Adrenal gland (tissue), 9 donors: ENCODE measurements at regions not wholly inside any gene's neighbourhood (a gene's known extent, or its start where the extent isn't known, plus 50 kb on each side); places are given as distances from the start of the nearest gene placed in this dataset.
"Not testable (repeated sequence)": the region's sequence is repeated elsewhere in the genome, so short reads cannot be mapped to it uniquely, and the experiment has no call there.

ENCODE experiments used
- DNase-seq, 7 donors: peaks; one replicate each; pipeline ENCODE4 v3.0.0-alpha.2; 2019 to 2020
- H3K27ac ChIP-seq, 5 donors: fragments of 200-600 bp; sonication (generic) in 4 of 5; 1 replicate in 3 of 5; 2 replicates in 2 of 5; pipeline versions ENCODE4 v1.5.1 to v1.8.0; 2016 to 2020; ENCODE audit warnings: mild to moderate bottlenecking in 1 of 5
- H3K27me3 ChIP-seq: fragments of 200-600 bp; 2 replicates; pipeline ENCODE4 v1.8.0; 2021
- H3K36me3 ChIP-seq, 2 donors: fragments of 200-600 bp; replicated peaks in 1 of 2; 1 replicate in 1 of 2; 2 replicates in 1 of 2; pipeline versions ENCODE4 v1.5.1 to v1.8.0; 2018 to 2022
- H3K4me1 ChIP-seq, 2 donors: fragments of 200-600 bp; replicated peaks in 1 of 2; 1 replicate in 1 of 2; 2 replicates in 1 of 2; pipeline versions ENCODE4 v1.5.1 to v1.8.0; 2018 to 2021
- H3K4me3 ChIP-seq, 4 donors: fragments of 200-600 bp; sonication (generic) in 3 of 4; one replicate each; pipeline ENCODE4 v1.5.1; 2016 to 2018
- H3K9me3 ChIP-seq, 3 donors: fragments of 200-600 bp; sonication (generic) in 1 of 3; replicated peaks in 1 of 3; 1 replicate in 2 of 3; 2 replicates in 1 of 3; pipeline versions ENCODE4 v1.5.1 to v1.8.0; 2016 to 2021
- CTCF ChIP-seq, 6 experiments: fragments of 450-650 bp in 4 of 6; fragments of 200-600 bp in 2 of 6; sonication (generic) in 1 of 6; IDR thresholded peaks; 1 replicate in 5 of 6; 2 replicates in 1 of 6; pipeline versions ENCODE4 v1.5.1 to v1.8.0; 2016 to 2021; ENCODE audit warnings: antibody characterized with exemption in 6 of 6, mild to moderate bottlenecking in 2 of 6, moderate library complexity in 1 of 6
- POLR2A ChIP-seq, 2 donors: fragments of 450-650 bp; IDR thresholded peaks; one replicate each; pipeline ENCODE4 v1.6.1; 2017; ENCODE audit warnings: antibody characterized with exemption in 2 of 2, mild to moderate bottlenecking in 2 of 2, moderate library complexity in 1 of 2
- WGBS, 4 donors: extraction: QIAGEN DNeasy Blood & Tissue Kit in 2 of 4; methylation state at CpG; one replicate each; pipeline versions ENCODE4 v1.1.5 to v1.1.7; 2013 to 2017; 5-methylcytosine and 5-hydroxymethylcytosine counted together
- intact Hi-C, 2 donors: fragments of 100-400 bp; cut with DNase I; formaldehyde crosslinking; loops; one replicate each; pipeline versions ENCODE4 v1.14.1 to v1.15.0; 2022 to 2023
- donor health status: healthy with polysubstance abuse.
- donor health status: Bipolar disorder and iron deficiency.
- donor health status: DM: yes; HTN: yes; CAD: no.
- donor health status: DM: no; HTN: no; CAD: no.
- donor health status: DM: no; HTN: no; CAD: no.

GRCh38 chr9:135402739-135403695 is 76.6 kb upstream of the PPP1R26 start:
- DNase-seq = no peak
- TF ChIP-seq CTCF (IDR thresholded peaks at IDR 0.05) (no peak), POLR2A (IDR thresholded peaks at IDR 0.05) (no peak)
- Histone ChIP-seq H3K27ac (no peak overlapping the region), H3K9me3 (no peaks in the 10 kb centered on the region), H3K4me3 (no peak overlapping the region), H3K4me1 (no peaks in the 10 kb centered on the region), H3K36me3 (no peaks in the 10 kb centered on the region), H3K27me3 (no peaks in the 10 kb centered on the region)
- intact Hi-C loops = no loop called here
- 67 to 75% (median 69%) methylated on average over 10 to 29 of the region's 29 CpGs for WGBS, 4 donors

GRCh38 chr9:135403733-135404450 is 75.7 kb upstream of the PPP1R26 start:
- Histone ChIP-seq H3K4me1 (no peaks in the 10 kb centered on the region), H3K4me3 (no peak overlapping the region), H3K27ac (no peak overlapping the region), H3K36me3 (no peaks in the 10 kb centered on the region), H3K9me3 (no peaks in the 10 kb centered on the region), H3K27me3 (no peaks in the 10 kb centered on the region)
- WGBS, 4 donors = 57 to 69% (median 63%) methylated on average over 6 to 11 of the region's 11 CpGs
- DNase-seq = no peak
- intact Hi-C loops = no loop called here
- TF ChIP-seq POLR2A (IDR thresholded peaks at IDR 0.05) = no peak
- TF ChIP-seq CTCF (IDR thresholded peaks at IDR 0.05) = no peak

- intact Hi-C loops = no loop called here
- TF ChIP-seq CTCF (IDR thresholded peaks at IDR 0.05) = no peak
- no peak for TF ChIP-seq POLR2A (IDR thresholded peaks at IDR 0.05)
Measured at GRCh38 chr9:135404451-135405144, 75.0 kb upstream of the PPP1R26 start.

GRCh38 chr9:135405145-135405464 is 74.5 kb upstream of the PPP1R26 start:
- H3K9me3 ChIP-seq, H3K27me3 ChIP-seq, H3K4me1 ChIP-seq, H3K36me3 ChIP-seq, H3K4me3 ChIP-seq, DNase-seq, H3K27ac ChIP-seq, intact Hi-C loops: not testable (repeated sequence)
- 61 to 91% (median 86%) methylated on average over 5 to 12 of the region's 12 CpGs for WGBS, 4 donors

More at GRCh38 chr9:135404451-135405144, 75.0 kb upstream of the PPP1R26 start:
- Histone ChIP-seq H3K27me3 (peaks cover 6% of the 10 kb centered on the region), H3K4me3 (no peak overlapping the region), H3K27ac (no peak overlapping the region), H3K9me3 (no peaks in the 10 kb centered on the region), H3K4me1 (no peaks in the 10 kb centered on the region), H3K36me3 (no peaks in the 10 kb centered on the region)
- 80 to 85% (median 84%) methylated on average over 15 to 23 of the region's 23 CpGs for WGBS, 4 donors
- DNase-seq = no peak
